Fibroblast of skin of scalp (primary cell): ENCODE measurements at regions not wholly inside any gene's neighbourhood (a gene's known extent, or its start where the extent isn't known, plus 50 kb on each side); places are given as distances from the start of the nearest gene placed in this dataset.
"Not testable (repeated sequence)": the region's sequence is repeated elsewhere in the genome, so short reads cannot be mapped to it uniquely, and the experiment has no call there.

Source experiments
- DNase-seq: peaks from one replicate; pipeline ENCODE4 v3.0.0-alpha.2; 2013

- no peak for DNase-seq
Measured at GRCh38 chr6:26175033-26175427, 87.8 kb downstream of the HFE start.

- peak; percentile 71 for DNase-seq
Measured at GRCh38 chr6:26175428-26176181, 88.4 kb downstream of the HFE start.

- DNase-seq = no peak
Measured at GRCh38 chr6:26179675-26180074, 92.4 kb downstream of the HFE start.

GRCh38 chr6:26180346-26180745 lies 93.1 kb downstream of the HFE start:
- no peak for DNase-seq

GRCh38 chr6:26183237-26183580 lies 96.0 kb downstream of the HFE start:
- DNase-seq = no peak

GRCh38 chr6:26183581-26184366 lies 96.5 kb downstream of the HFE start:
- DNase-seq = peak; percentile 90

GRCh38 chr6:26184367-26184891 lies 97.2 kb downstream of the HFE start:
- no peak for DNase-seq

- no peak for DNase-seq
Measured at GRCh38 chr6:26185004-26185403, 97.8 kb downstream of the HFE start.

GRCh38 chr6:26185802-26186201 lies 98.6 kb downstream of the HFE start:
- no peak for DNase-seq

- no peak for DNase-seq
Measured at GRCh38 chr6:26186652-26187051, 99.4 kb downstream of the HFE start.

GRCh38 chr6:26187292-26187691 lies 100.1 kb downstream of the HFE start:
- no peak for DNase-seq

GRCh38 chr6:26187981-26188635 lies 100.9 kb downstream of the HFE start:
- peak; percentile 40 for DNase-seq

- not testable (repeated sequence) for DNase-seq
Measured at GRCh38 chr6:26191512-26191911, 104.3 kb downstream of the HFE start.

- DNase-seq = no peak
Measured at GRCh38 chr6:26193467-26194328, 106.5 kb downstream of the HFE start.

- no peak for DNase-seq
Measured at GRCh38 chr6:26194329-26194701, 107.1 kb downstream of the HFE start.

- no peak for DNase-seq
Measured at GRCh38 chr6:26194816-26195375, 107.7 kb downstream of the HFE start.

- peak; percentile 94 for DNase-seq
Measured at GRCh38 chr6:26195376-26195923, 108.2 kb downstream of the HFE start.

GRCh38 chr6:26195924-26196845 lies 109.0 kb downstream of the HFE start:
- peak; percentile 48 for DNase-seq

- peak; percentile 92 for DNase-seq
Measured at GRCh38 chr6:26196846-26197635, 109.8 kb downstream of the HFE start.

GRCh38 chr6:26197636-26197932 lies 110.4 kb downstream of the HFE start:
- no peak for DNase-seq
